Suprapubic skin (tissue), 4 donors: ENCODE measurements at regions not wholly inside any gene's neighbourhood (a gene's known extent, or its start where the extent isn't known, plus 50 kb on each side); places are given as distances from the start of the nearest gene placed in this dataset.
"Not testable (repeated sequence)": the region's sequence is repeated elsewhere in the genome, so short reads cannot be mapped to it uniquely, and the experiment has no call there.

Experiments used
- DNase-seq, 2 donors: peaks; one replicate each; pipeline ENCODE4 v3.0.0-alpha.2; 2019; ENCODE audit warnings: low spot score in 2 of 2
- H3K27ac ChIP-seq: fragments of 200-600 bp; sonication (generic); one replicate; pipeline ENCODE4 v1.5.1; 2019
- H3K27me3 ChIP-seq: fragments of 200-600 bp; sonication (generic); one replicate; pipeline ENCODE4 v1.5.1; 2019
- H3K36me3 ChIP-seq: fragments of 200-600 bp; sonication (generic); one replicate; pipeline ENCODE4 v1.5.1; 2019
- H3K4me1 ChIP-seq: fragments of 200-600 bp; sonication (generic); one replicate; pipeline ENCODE4 v1.5.1; 2019
- H3K4me3 ChIP-seq: fragments of 200-600 bp; sonication (generic); one replicate; pipeline ENCODE4 v1.5.1; 2019; ENCODE audit warnings: mild to moderate bottlenecking
- H3K9me3 ChIP-seq: fragments of 200-600 bp; sonication (generic); one replicate; pipeline ENCODE4 v1.5.1; 2019
- EP300 ChIP-seq: sonication (generic); formaldehyde crosslinking; IDR thresholded peaks from one replicate; pipeline ENCODE4 v1.6.1; 2017; ENCODE audit warnings: antibody characterized with exemption
- POLR2A ChIP-seq, 2 donors: fragments of 450-650 bp; IDR thresholded peaks; one replicate each; pipeline ENCODE4 v1.6.1; 2017; ENCODE audit warnings: antibody characterized with exemption in 2 of 2, mild to moderate bottlenecking in 2 of 2, moderate library complexity in 2 of 2
- POLR2AphosphoS5 ChIP-seq, 3 donors: sonication (generic); formaldehyde crosslinking; IDR thresholded peaks; one replicate each; pipeline ENCODE4 v1.6.1; 2017; ENCODE audit warnings: antibody characterized with exemption in 3 of 3
- WGBS: methylation state at CpG from one replicate; pipeline ENCODE4 v1.1.5; 2018; 5-methylcytosine and 5-hydroxymethylcytosine counted together
- TF ChIP-seq, protein P1 (sequence below), 2 donors: fragments of 200-600 bp in 1 of 2; fragments of 450-650 bp in 1 of 2; sonication (generic) in 1 of 2; IDR thresholded peaks; one replicate each; pipeline ENCODE4 v1.5.1; 2016 to 2019; ENCODE audit warnings: antibody characterized with exemption in 2 of 2, mild to moderate bottlenecking in 1 of 2, moderate library complexity in 1 of 2

DNA sequence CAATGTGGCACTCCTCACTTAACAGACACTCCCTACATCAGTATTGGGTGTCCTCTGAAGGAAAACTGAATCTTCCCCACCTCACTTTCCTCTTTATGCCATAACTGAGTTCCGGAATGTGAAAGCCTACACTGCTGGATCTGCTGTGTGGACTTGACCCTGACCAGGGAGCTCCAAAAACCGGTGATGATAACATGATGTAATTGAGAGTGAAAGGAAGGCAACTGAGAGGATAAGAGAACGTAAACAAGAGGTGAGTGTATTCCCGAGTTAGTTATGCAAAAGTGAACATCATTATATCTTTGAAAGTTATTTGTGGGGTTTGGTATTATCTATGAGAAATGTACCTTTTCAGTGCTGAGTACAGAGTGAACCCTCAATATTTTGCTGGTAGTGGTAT, 1794.8 kb downstream of the MRPL39 start:
- H3K36me3 ChIP-seq: no peaks in the 10 kb centered on the region
- 85% methylated on average over 4 of the region's 4 CpGs for WGBS

DNA sequence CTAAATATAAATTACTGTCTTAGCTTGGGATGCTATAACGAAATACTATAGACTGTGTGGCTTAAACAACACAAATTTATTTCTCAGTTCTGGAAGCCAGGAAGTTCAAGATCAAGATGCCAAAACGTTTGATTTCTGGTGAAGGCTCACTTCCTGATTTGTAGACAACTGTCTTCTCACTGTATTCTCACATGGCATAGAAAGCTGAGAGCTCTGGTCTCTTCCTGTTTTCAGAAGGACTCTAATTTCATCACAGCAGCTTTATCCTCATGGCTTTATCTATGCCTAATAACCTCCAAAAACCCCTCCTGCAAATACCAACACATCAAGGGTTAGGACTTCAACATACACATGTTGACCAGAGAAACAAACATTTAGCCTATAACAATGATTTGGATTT, 1795.5 kb downstream of the MRPL39 start:
- WGBS: 35% methylated on average over 2 of the region's 2 CpGs
- TF ChIP-seq, protein P1, sequence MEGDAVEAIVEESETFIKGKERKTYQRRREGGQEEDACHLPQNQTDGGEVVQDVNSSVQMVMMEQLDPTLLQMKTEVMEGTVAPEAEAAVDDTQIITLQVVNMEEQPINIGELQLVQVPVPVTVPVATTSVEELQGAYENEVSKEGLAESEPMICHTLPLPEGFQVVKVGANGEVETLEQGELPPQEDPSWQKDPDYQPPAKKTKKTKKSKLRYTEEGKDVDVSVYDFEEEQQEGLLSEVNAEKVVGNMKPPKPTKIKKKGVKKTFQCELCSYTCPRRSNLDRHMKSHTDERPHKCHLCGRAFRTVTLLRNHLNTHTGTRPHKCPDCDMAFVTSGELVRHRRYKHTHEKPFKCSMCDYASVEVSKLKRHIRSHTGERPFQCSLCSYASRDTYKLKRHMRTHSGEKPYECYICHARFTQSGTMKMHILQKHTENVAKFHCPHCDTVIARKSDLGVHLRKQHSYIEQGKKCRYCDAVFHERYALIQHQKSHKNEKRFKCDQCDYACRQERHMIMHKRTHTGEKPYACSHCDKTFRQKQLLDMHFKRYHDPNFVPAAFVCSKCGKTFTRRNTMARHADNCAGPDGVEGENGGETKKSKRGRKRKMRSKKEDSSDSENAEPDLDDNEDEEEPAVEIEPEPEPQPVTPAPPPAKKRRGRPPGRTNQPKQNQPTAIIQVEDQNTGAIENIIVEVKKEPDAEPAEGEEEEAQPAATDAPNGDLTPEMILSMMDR (IDR thresholded peaks at IDR 0.05): no peak
- no peaks in the 10 kb centered on the region for H3K36me3 ChIP-seq
- no peak overlapping the region for H3K4me3 ChIP-seq
- no peaks in the 10 kb centered on the region for H3K9me3 ChIP-seq
- no peaks in the 10 kb centered on the region for H3K4me1 ChIP-seq
- no peaks in the 10 kb centered on the region for H3K27me3 ChIP-seq
- no peak for DNase-seq
- H3K27ac ChIP-seq: no peak overlapping the region

More for the DNA sequence above, 1794.8 kb downstream of the MRPL39 start:
- H3K27me3 ChIP-seq: no peaks in the 10 kb centered on the region
- H3K4me1 ChIP-seq: no peaks in the 10 kb centered on the region
- DNase-seq: no peak
- TF ChIP-seq EP300 (no peak), POLR2AphosphoS5 (IDR thresholded peaks at IDR 0.05) (no peak), POLR2A (IDR thresholded peaks at IDR 0.05) (no peak)
- TF ChIP-seq, protein P1 (IDR thresholded peaks at IDR 0.05): no peak
- H3K4me3 ChIP-seq: no peak overlapping the region
- no peaks in the 10 kb centered on the region for H3K9me3 ChIP-seq
- H3K27ac ChIP-seq: no peak overlapping the region

DNA sequence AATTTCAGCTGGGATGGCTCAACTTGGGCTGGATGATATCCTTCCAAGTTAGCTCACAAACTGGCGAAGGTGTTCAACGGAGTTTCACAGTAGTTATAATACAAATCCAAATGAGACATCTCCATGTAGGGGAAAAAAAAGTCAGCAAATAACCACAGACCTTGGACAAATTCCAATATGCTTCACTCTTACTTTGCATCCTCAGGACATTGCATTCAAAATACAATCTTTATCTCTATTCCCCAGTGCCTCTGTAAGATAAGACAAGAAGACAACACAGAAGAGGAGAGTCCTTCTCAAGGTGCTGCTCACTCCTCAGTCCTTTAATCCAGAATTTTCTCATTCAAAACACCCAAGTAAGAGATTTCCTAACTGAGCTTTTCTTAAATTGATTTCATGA, 1797.7 kb downstream of the MRPL39 start:
- H3K27ac ChIP-seq: no peak overlapping the region
- 75% methylated on average over 2 of the region's 2 CpGs for WGBS
- H3K4me3 ChIP-seq: no peak overlapping the region
- no peaks in the 10 kb centered on the region for H3K36me3 ChIP-seq
- no peaks in the 10 kb centered on the region for H3K4me1 ChIP-seq
- DNase-seq: no peak
- no peaks in the 10 kb centered on the region for H3K9me3 ChIP-seq
- TF ChIP-seq, protein P1 (IDR thresholded peaks at IDR 0.05): no peak
- TF ChIP-seq POLR2A (IDR thresholded peaks at IDR 0.05): no peak
- TF ChIP-seq POLR2AphosphoS5 (IDR thresholded peaks at IDR 0.05): no peak
- TF ChIP-seq EP300: no peak
- H3K27me3 ChIP-seq: no peaks in the 10 kb centered on the region

DNA sequence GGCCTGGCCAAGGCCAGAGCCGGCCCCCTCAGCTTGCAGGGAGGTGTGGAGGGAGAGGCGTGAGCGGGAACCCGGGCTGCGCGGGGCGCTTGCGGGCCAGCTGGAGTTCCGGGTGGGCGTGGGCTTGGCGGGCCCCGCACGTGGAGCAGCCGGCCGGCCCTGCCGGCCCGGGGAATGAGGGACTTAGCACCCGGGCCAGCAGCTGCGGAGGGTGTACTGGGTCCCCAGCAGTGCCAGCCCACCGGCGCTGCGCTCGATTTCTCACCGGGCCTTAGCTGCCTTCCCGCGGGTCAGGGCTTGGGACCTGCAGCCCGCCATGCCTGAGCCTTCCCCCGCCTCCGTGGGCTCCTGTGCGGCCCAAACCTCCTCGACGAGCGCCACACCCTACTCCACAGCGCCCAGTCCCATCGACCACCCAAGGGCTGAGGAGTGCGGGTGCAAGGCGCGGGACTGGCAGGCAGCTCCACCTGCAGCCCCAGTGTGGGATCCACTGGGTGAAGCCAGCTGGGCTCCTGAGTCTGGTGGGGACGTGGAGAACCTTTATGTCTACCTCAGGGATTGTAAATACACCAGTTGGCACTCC, 1800.2 kb downstream of the MRPL39 start:
- H3K9me3 ChIP-seq, H3K36me3 ChIP-seq, H3K4me3 ChIP-seq, DNase-seq, H3K27ac ChIP-seq, H3K27me3 ChIP-seq, H3K4me1 ChIP-seq: not testable (repeated sequence)
- WGBS: 92% methylated on average over 2 of the region's 39 CpGs

DNA sequence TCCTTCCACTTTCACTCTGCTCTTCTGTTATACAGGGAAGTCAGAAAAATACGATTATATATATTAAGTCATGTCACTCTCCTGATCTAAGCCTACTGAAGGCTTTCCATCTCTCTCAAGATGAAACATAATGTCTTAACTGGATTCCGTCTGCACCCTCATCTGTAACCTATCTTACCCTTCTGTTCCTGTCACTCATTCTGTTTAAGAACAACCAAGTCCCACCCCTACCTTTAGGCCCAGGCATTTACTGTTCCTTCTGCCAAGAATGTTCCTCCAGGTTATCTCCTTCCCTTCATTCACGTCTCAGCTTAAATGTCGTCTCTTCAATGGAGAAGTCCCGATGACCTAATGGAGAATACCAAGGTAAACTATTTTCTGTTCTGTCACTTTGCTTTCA, 1802.4 kb downstream of the MRPL39 start:
- TF ChIP-seq, protein P1 (IDR thresholded peaks at IDR 0.05): no peak
- TF ChIP-seq POLR2A (IDR thresholded peaks at IDR 0.05) (no peak), EP300 (no peak)
- H3K4me3 ChIP-seq: no peak overlapping the region
- 66% methylated on average over 5 of the region's 5 CpGs for WGBS
- no peaks in the 10 kb centered on the region for H3K27me3 ChIP-seq
- DNase-seq: no peak
- H3K27ac ChIP-seq: no peak overlapping the region
- no peaks in the 10 kb centered on the region for H3K9me3 ChIP-seq
- H3K36me3 ChIP-seq: no peaks in the 10 kb centered on the region
- no peaks in the 10 kb centered on the region for H3K4me1 ChIP-seq

DNA sequence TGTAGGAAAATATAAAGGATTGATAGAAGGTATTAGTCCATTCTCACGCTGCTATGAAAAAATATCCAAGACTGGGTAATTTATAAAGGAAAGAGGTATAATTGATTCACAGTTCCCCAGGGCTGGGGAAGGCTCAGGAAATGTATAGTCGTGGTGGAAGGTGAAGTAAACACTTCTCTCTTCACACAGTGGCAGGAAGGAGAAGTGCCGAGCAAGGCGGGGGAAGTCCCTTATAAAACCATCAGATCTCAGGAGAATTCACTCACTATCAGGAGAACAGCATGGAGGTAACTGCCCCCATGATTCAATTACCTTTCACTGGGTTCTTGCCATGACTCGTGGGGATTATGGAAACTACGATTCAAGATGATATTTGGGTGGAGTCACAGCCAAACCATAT, 1806.0 kb downstream of the MRPL39 start:
- no peak for TF ChIP-seq EP300
- TF ChIP-seq, protein P1 (IDR thresholded peaks at IDR 0.05): no peak
- no peak for TF ChIP-seq POLR2A (IDR thresholded peaks at IDR 0.05)
- TF ChIP-seq POLR2AphosphoS5 (IDR thresholded peaks at IDR 0.05): no peak
- no peaks in the 10 kb centered on the region for H3K27me3 ChIP-seq
- no peaks in the 10 kb centered on the region for H3K4me1 ChIP-seq
- H3K4me3 ChIP-seq: no peak overlapping the region
- no peak for DNase-seq
- H3K9me3 ChIP-seq: no peaks in the 10 kb centered on the region
- no peaks in the 10 kb centered on the region for H3K36me3 ChIP-seq
- 66% methylated on average over 6 of the region's 6 CpGs for WGBS
- H3K27ac ChIP-seq: no peak overlapping the region
